Daoy (cell line): ENCODE measurements at regions not wholly inside any gene's neighbourhood (a gene's known extent, or its start where the extent isn't known, plus 50 kb on each side); places are given as distances from the start of the nearest gene placed in this dataset.

ENCODE experiments used
- DNase-seq: peaks from one replicate; pipeline ENCODE4 v3.0.0-alpha.2; 2015; ENCODE audit warnings: low read depth

GRCh38 chr4:14835708-14836425 is 166.4 kb upstream of the CPEB2 start:
- no peak for DNase-seq

- no peak for DNase-seq
Measured at GRCh38 chr4:14837860-14838259, 164.4 kb upstream of the CPEB2 start.

DNA sequence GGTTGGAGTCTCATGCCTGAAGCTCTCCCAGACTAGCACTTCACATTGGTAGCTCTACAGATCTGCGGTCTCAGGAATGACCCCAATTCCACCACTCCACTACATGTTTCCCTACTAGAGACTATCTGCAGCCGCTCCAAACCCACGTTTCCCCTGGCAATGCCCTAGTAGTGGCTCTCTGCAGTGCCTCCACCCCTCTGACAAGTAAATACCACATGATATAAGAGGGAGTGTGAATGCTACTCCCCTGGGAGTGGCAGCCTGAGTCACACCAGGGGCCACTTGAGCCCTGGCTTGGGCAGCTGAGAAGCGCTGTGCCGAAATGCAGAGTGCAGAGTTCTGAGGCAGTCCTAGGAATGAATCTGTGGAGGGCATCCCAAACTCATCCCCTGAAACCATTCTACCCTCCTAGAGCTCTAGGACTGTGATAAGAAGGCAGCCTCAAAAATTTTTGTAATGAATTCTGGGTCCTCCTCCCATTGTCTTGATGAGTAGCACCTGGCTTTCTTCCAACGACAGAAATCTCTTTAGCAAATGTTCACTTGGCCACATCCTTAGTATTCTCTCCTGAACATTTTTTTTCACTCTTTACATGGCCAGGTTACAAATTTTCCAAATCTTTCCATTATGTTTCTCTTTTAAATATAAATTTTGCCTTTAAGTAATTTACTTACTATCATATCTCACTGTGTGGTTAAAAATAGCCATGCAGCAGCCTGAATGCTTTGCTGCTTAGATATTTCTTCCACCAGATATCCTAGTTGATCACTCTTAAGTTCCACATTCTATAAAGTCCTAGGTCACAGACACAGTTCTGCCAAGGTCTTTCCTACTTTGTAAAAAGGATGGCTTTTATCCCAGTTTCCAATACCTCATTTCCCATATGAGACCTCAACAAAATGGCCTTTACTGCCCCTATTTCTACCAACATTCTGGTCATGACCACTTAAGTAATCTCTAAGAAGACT is 160.2 kb upstream of the CPEB2 start:
- peak; percentile 44 for DNase-seq

- DNase-seq, result no peak
Measured at GRCh38 chr4:14842964-14843630, 159.2 kb upstream of the CPEB2 start.

- DNase-seq, result no peak
Measured at GRCh38 chr4:14844061-14844460, 158.2 kb upstream of the CPEB2 start.

DNA sequence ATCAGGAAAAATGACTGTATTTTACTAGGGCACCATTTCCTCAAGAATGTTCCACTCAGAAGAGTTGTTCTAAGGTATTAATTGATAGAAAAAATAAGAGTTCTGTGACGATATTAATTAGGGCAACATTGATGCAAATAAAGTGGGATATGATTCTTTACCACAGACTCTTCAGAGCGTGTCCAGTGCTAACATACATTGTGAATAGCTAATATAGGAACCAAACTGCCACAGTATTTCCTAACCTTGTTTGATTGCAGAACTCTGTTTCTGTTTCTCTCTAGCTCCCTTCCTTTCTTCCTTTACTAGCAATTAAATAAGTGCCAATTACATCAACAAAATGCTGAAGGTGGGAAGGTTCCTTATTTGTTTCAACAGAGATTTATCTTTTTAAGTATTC is 154.1 kb upstream of the CPEB2 start:
- no peak for DNase-seq

GRCh38 chr4:14850455-14851097 is 151.7 kb upstream of the CPEB2 start:
- no peak for DNase-seq

DNA sequence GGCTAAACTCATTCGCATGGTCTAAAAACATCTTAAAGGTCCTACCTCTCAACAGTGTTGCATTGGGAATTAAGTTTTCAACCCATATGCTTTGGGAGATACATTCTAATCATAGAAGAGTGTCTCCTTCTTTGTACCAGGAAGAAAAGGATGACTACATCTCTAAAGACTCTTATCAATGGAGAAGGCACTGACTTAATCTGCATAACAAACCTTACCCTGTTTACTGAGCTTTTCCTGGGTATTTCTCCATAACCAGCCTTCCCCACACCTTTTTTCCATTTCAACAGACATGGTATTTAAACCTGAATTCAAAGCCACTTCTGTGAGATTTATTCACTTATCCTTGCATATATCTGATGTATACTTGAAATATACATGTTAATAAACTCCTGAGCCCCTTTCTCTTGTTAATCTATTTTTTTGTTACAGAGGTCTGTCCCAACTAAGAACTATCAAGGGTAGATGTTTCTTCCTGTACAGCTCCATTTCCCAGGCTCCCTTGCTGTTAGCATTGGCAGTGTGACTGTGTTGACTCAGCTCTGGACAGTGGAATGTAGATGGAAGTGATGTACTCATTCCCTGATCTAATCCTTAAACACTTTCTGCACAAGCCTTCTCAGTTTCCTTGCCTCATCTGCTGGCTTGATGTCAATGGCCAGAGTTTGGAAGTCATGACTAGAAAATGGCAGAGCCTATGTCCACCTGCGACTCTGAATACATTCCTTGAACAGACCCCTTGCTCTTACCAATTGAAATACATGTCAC is 148.9 kb upstream of the CPEB2 start:
- peak; percentile 21 for DNase-seq

GRCh38 chr4:14855719-14856061 is 146.6 kb upstream of the CPEB2 start:
- no peak for DNase-seq

DNA sequence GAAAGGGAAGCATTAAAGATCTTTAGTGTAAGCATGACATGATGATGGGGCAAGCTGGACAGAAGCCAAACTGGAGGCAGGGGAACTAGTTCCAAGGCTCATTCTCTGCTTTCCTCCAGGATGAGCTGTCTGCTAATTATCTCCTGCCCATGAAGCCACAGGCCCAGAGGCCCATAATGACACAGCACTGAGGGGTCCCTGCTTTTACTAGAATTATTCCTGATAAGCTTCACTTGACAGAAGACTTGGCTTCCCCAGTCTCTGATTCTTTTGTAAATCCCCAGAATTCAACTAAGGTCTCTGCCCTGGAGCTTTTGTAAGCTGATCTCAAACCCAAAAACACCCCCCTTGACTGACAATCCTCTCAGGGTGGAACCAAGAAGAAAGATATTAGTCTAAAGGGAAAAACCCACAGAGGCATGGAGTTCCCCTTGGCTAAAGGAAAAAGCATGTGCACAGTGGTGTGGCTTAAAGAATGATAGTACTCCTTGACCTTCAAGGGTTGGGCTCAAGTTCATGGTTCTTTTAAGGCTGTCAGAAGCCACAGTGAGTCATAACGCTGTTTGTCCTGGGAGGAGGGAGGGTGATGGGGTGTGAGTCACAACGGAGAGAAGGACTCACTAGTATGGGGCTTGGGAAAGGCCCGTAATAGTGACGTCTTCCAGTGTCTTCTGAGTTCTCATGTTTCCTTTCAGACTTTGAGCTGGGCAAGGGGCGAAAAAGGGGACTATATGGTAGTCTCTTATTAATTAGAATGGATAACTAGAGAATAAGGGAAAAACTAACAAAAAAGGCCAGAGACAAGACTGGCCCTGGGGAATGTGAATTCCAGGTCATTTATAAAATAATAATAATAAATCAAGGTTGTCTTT is 146.0 kb upstream of the CPEB2 start:
- DNase-seq, result peak; percentile 84

- DNase-seq, result no peak
Measured at GRCh38 chr4:14856934-14857235, 145.4 kb upstream of the CPEB2 start.

- DNase-seq, result no peak
Measured at GRCh38 chr4:14857475-14857874, 144.8 kb upstream of the CPEB2 start.

DNA sequence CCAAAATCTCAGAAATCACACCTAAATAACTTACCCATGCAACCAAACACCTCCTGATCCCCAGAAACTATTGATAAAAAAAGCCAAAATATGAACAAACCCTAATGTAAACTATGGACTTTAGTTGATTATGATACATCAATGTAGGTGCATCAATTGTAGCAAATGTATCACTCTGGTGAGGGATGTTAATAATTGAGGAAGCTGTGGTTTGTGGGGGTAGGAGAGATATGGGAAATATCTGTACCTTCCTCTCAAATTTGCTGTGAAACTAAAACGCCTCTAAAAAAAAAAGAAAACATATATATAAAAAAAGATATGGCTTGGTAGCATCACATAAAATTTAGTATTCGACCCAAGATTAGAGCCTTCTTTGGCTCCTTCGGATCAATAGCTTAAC is 144.3 kb upstream of the CPEB2 start:
- no peak for DNase-seq

GRCh38 chr4:14862891-14863290 is 139.4 kb upstream of the CPEB2 start:
- DNase-seq, result no peak

GRCh38 chr4:14863418-14864364 is 138.6 kb upstream of the CPEB2 start:
- no peak for DNase-seq

GRCh38 chr4:14864365-14865030 is 137.8 kb upstream of the CPEB2 start:
- DNase-seq, result no peak

- DNase-seq, result no peak
Measured at GRCh38 chr4:14865031-14865366, 137.3 kb upstream of the CPEB2 start.

DNA sequence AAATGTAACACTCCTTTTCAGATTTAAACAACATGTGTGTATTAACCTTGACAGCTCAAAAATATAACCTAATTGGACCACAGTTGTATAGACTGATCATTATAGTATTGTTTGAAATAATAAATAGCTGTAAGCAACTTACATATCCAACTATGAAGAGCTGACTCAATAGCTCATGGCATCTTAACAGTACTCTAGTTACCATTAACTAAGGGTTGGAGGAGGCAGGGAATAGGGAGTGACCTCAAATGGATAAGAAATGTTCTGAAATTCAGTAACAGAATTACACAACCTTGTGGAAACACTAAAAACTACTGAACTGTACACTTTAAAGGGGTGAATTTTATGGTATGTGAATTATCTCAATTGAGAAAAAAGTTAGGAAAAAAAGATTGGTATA is 136.5 kb upstream of the CPEB2 start:
- DNase-seq, result no peak

- DNase-seq, result no peak
Measured at GRCh38 chr4:14867847-14868246, 134.4 kb upstream of the CPEB2 start.
